HG03064 (cell line): ENCODE measurements at regions not wholly inside any gene's neighbourhood (a gene's known extent, or its start where the extent isn't known, plus 50 kb on each side); places are given as distances from the start of the nearest gene placed in this dataset.

Source experiments
- ATAC-seq: cut with Tn5 transposase; IDR thresholded peaks from one replicate; pipeline ENCODE4 v1.9.1; 2021; ENCODE audit warnings: low read depth; ENCODE audit not compliant: unreplicated experiment

- ATAC-seq: no peak
Measured at GRCh38 chr2:137729305-137729704, 235.0 kb upstream of the HNMT start.

GRCh38 chr2:137737559-137737958 lies 226.7 kb upstream of the HNMT start:
- ATAC-seq: no peak

GRCh38 chr2:137741784-137742362 lies 222.4 kb upstream of the HNMT start:
- ATAC-seq: no peak

DNA sequence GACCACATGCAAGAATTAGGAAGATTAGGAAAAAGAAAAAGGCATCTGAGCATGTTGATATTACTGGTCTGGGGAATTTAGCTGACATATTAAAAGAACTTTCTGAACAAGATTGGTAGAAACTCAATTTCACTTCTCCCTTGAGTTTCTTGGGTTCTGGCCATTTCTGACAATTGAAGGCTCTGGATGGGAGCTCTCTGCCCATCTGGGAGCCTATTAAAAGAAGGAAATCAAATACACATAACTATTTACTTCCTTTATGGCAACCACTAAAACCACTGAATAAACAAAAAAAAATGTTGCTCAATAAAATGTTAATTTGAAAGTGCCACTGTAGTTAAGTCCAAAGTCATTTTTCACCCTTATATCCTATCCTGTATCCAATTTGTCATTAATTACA lies 216.8 kb upstream of the HNMT start:
- no peak for ATAC-seq

GRCh38 chr2:137748533-137748932 lies 215.7 kb upstream of the HNMT start:
- ATAC-seq: no peak

GRCh38 chr2:137764646-137765045 lies 199.6 kb upstream of the HNMT start:
- ATAC-seq: no peak

- ATAC-seq: no peak
Measured at GRCh38 chr2:137769406-137769805, 194.9 kb upstream of the HNMT start.

DNA sequence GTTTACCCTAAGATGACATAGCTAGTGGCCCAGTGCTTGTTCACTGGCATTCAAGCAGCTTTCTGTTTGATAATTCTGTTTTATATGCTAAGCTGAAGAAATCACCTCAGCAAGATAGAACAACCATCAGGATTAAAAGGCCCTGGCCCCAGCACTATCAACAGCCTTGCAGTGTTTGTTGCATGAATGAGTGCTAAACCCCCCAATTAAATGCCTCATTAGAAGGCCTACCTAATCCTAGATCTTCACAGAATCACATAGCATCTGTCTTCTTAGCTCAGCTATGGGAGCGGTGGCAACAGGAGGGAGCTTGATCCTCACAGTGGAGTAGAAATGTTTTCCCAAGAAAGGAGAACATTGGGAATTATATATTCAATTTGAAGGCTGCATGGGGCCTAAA lies 194.1 kb upstream of the HNMT start:
- no peak for ATAC-seq

DNA sequence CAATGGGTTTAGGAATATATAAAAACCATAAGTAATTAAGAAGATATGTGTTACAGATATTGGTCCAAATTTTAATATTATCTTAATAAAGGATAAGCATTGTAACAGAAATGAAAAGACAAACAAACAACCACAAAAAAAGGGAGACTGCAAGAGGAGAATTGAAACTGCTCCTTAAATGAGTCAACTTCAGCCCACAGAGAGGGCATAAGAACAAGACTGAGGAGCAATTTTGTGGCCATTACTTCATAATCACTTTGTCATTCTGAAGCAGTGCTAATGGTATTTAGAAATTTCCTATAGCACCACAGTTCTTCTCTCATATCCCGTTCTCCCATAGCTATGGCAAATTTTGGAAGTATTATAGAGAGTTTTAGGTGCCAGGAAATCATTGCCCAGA lies 193.2 kb upstream of the HNMT start:
- no peak for ATAC-seq

DNA sequence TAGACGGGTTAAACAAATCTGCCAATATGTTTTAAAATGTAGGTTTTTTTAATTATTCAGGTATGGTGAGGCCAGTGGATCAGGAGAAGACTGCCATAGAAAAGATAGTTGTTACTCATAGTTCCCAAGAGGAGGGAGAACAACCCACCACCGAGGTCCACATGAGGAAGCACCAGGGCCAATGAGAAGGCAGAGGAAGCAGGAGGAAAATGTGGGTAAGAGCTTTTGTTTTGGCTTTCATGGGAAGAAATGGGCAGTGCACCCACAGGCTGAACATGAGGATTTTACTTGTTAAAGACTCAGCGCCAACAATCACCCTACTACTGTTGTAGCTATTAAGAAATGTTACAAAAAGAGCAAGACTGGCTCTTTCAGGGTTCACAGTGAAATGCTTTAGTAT lies 191.8 kb upstream of the HNMT start:
- ATAC-seq: no peak

DNA sequence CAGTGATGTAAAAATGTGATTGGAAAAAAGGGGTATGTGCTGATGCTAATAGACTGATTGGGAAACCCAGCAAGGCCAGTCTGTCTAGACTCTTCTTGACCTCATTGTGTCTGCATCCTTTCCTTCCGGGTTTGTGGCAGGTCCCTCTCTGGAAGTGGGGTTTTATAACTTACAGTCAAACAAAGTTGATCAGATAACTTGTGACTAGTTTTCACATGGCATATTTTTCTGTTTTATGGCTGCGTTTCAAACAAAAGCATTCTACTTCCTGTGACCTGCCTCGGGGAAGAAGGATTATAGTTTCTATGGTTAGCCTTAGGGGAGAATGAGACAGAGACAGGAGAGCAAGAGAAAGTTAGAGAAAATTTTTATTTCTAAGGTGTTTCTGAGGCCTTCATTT lies 188.7 kb upstream of the HNMT start:
- ATAC-seq: no peak

DNA sequence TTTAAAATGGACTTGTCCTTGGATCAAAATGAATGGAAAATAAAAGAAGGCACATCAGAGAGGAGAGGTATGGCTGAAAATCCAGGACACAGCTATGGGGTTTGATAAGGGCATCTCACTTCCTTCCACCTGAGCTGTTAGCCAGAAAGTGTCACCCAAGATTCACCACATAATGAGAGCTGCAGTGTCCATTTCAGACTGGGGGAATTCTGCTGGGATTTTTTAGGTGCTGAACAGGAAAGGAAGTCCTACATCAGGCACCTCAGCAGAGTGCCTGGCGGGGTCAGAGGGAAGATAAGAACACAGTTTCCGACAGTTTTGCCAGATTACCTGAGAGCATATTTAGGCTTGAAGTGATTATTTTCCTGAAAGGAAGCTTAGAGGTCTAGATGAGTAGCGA lies 187.6 kb upstream of the HNMT start:
- no peak for ATAC-seq

DNA sequence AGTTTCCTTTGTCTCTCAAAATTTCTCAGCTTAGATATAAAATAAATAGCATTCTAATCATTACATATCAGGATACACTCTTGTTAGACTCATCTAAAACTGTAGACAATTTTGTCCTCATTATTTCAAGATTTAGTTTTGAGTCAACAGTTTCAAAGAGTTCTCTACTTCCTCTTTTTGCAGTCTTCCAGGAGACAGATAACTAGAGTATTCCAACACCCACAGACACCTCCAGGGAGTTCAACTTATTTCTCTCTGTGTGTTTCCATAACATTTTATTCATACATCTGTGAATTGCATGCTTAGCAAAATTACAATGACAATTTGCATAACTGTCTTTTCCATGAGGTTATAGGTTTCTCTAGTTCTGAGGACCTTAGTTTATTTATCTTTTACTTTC lies 166.6 kb upstream of the HNMT start:
- ATAC-seq: no peak

DNA sequence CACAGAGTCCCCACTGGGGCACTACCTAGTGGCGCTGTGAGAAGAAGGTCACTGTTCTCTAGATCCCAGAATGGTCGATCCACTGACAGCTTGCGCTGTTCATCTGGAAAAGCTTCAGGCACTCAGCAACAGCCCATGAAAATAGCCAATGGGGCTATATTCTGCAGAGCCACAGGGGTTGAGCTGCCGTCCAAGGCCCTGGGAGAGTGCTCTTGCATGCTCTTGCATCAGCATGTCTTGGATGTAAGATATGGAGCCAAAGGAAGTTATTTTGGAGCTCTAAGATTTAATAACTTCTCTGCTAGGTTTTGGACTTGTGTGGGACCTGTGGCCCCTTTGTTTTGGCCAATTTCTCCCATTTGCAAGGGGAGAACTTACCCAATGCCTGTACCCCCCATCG lies 164.7 kb upstream of the HNMT start:
- no peak for ATAC-seq

DNA sequence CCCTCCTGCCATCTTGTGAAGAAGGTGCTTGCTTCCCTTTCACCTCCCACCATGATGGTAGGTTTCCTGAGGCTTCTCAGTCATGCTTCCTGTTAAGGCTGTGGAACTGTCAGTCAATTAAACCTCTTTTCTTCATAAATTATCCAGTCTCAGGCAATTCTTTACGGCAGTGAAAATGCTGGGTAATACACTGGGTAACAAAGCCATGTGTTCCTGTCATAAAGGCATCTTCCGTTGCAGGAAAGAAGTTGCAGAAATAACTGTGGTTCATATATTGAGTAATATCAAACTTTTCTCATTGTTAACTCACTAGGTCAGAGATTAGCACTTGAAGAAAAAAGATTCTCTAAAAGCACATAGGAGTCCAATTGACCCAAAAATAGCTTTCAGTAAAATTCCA lies 163.9 kb upstream of the HNMT start:
- ATAC-seq: no peak

- no peak for ATAC-seq
Measured at GRCh38 chr2:137801228-137801627, 163.0 kb upstream of the HNMT start.

GRCh38 chr2:137802038-137802437 lies 162.2 kb upstream of the HNMT start:
- ATAC-seq: no peak

GRCh38 chr2:137806068-137806805 lies 158.0 kb upstream of the HNMT start:
- no peak for ATAC-seq

- ATAC-seq: no peak
Measured at GRCh38 chr2:137809252-137809651, 155.0 kb upstream of the HNMT start.

DNA sequence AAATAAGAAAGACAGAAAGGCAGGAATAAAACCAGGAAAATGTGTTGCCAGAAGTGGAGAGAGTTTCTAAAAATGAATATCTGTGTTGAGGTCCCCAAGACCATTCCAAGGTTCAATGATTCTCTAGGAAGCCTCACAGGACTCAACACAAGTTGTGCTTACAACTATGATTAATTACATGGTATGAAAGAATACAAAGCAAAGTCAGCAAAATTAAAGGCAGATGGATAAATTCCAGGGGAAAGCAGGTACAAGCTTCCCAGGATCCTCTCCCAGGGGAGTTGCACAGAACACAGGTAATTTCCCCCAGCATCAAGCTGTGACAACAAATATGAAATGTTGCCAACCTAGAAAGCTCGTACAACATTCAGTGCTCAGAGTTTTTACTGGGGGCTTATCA lies 154.4 kb upstream of the HNMT start:
- no peak for ATAC-seq

GRCh38 chr2:137812517-137812916 lies 151.8 kb upstream of the HNMT start:
- no peak for ATAC-seq

DNA sequence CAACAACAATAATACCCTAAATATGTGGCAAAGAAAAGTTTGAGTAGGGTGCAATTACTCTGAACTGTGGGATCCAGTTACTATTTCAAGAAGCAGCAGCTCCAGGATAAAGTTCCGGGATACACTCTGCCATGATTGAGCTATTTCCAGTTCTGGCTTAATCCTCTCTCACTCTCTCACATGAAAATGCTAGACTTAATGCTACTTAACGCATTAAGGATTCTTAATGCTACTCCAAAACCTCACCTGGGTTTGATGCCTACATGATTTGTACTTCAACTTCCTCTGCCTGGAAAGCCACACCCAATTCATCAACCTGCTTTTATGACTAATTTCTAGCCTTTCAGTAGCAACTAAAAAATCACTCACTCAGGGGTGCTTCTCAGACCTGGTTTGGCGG lies 151.1 kb upstream of the HNMT start:
- ATAC-seq: no peak

- no peak for ATAC-seq
Measured at GRCh38 chr2:137817058-137817457, 147.2 kb upstream of the HNMT start.
